T-helper 2 cell (primary cell): ENCODE measurements at regions not wholly inside any gene's neighbourhood (a gene's known extent, or its start where the extent isn't known, plus 50 kb on each side); places are given as distances from the start of the nearest gene placed in this dataset.
"Not testable (repeated sequence)": the region's sequence is repeated elsewhere in the genome, so short reads cannot be mapped to it uniquely, and the experiment has no call there.

Experiments used
- DNase-seq, 5 experiments: peaks; one replicate each; pipeline versions ENCODE4 v3.0.0 to v3.0.0-alpha.2; 2012 to 2022

DNA sequence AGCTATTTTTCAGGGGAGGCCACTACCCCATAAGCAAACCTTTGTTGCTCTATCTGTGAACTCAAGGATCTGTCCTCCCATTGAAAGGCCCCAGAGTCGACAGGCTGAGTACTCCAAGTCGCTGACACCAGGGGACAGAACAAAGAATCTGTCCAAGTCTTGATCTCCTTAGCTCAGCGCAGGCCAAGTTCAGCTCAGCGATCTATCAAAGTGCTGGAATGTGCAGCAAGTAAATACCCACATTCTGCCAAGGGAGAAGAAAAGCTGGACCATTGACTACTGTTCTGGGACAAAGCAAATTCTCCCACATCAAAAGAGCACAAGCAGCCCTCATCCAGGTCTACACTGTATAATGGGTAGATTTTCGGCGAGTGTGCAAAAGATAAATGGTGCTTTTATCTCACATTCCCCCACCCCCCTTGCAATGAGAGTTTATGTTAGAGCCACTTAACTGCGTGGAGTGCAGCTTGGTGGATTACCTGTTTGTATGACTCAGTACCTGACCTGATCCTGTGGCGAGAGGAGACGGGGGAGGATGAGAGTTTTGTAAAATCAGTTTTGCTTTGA lies 391.7 kb upstream of the SGCG start:
- no peak for DNase-seq

DNA sequence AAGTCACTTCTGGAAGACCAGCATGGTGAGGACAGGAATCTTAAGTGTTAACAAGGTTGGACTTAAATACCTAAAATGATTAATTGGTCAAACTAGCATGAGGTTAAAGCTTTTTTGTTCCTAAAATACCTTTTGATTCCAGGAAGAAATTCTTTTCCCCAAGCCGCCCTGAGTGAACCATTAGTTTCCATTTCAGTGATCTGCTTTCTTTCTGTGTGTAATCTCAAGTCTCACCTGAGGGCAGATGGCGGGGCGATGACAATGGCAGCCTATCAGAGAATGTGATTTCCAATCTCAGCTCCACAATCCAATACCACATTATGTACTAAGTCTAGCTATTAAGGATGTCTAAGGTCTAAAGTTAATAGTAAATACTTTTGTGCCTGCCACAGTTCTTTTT lies 390.9 kb upstream of the SGCG start:
- no peak for DNase-seq

DNA sequence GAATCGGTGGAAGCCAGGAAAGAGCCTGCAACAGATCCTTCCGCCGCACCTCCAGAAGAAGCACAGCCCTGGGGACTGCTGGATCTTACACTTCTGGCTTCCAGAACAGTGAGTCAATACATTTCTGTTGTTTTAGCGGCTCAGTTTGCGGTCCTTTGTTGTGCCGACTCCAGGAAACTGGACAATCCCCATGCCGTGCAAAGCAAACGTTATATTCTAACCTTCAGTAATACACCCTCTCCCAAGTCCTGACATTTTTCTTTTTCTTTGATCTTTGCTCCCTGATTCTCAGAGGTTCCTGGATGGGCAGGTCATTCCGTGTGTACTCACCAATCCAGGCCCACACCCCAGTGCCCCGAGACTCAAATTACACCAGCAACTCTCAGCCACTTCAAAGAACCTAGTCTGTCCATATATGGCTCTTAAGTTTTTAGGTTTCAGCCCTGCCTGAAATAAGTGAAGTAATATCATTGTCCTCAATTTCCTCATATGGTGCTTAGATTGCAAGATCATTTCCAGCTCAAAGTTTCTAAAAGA lies 387.1 kb upstream of the SGCG start:
- no peak for DNase-seq

DNA sequence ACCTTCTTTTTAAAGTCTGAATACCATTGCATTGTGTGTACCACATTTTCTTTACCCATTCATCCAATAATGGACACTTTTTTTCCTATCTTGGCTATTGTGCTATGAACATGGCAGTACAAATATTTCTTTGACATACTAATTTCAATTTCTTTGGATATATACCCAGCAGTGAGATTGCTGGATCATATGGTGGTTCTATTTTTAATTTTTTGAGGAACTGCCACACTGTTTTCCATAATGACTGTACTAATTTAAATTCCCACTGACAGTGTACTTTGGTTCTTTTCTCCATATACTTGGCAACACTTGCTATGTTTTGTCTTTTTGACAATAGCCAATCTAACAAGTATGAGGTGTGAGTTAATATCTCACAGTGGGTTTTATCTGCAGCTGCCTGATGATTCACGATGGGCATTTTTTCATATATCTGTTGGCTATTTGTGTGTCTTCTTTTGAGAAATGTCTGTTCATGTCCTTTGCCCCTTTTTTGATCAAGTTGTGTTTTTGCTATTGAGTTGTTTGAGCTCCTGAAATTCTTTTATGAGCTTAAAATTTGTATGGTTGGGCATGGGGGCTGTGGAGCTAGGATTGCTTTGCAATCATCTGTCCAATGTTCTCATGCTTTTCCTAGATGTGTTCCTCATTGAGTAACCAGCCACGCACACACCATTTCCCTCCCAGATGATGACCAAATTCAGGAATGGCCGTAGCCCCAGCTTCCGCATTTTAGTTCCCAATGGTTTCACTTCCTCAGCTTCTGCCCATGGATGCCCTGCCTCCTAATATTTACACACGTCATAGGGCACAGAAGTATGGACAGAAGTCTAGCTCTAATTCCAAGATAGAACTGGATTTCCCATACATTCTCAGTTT lies 380.0 kb upstream of the SGCG start:
- no peak for DNase-seq

DNA sequence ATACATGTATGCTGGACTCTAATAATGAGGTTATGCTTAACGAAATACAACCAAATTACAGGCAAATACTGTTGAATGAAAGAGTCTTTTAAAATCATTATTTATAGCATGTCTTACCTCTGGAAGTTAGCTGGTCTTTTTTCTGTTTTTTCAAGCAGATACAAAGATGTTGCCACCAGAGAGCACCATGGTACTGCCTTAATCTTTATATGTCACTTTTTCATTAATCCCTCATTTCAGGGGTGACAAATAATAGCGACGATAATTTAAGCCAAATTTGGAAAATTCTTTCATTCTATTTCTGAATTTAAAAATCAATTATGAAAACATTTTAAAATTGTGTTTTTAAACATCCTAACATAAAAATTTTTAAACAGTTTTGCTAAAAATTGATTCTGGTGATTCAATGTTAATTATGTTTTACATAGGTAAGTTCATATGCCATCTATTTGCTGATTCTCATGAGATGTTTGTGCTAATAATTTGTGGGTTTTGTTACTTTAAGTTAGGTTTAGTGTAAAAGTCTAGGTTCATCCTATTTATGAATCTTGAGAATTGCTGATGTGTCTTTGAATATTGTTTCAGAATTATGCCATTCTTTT lies 379.3 kb upstream of the SGCG start:
- DNase-seq: no peak

DNA sequence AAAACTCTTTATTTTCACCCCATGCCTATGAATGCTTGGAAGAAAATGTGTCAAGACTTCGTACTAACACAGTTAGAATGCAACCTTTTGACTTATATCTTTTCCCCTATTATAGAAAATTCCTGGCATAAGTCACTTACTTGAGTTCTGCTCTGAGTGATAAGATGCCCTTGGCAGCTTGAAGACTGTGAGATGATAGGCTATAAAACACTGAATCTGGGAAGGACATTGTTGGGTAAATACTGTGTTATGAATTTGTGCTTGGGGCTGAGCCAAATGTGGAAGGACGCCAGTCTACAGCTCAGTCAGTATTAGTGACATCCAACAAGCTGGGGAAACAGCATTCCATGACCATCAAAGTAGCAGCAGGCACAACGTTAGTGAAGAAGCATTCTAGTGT lies 368.0 kb upstream of the SGCG start:
- no peak for DNase-seq

DNA sequence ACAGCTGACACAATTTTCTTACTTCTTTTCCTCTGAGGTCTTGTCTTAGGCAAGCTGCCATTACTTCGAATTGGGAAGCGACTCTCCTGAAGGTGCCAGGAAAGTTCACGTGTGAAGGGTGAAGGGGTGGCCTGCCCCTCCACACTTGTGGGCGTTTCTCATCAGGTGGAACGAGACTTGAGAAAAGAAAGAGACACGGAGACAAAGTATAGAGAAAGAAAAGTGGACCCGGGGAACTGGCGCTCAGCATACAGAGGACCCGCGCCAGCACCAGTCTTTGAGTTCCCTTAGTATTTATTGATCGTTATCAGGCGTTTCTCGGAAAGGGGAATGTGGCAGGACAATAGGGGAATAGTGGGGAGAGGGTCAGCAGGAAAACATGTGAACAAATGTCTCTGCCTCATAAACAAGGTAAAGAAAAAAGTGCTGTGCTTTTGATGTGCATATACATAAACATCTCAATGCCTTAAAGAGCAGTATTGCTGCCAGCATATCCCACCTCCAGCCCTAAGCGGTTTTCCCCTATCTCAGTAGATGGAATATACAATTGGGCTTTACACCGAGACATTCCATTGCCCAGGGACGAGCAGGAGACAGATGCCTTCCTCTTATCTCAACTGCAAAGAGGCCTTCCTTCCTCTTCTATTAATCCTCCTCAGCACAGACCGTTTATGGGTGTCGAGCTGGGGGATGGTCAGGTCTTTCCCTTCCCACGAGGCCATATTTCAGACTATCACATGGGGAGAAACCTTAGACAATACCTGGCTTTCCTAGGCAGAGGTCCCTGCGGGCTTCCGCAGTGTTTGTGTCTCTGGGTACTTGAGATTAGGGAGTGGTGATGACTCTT lies 367.0 kb upstream of the SGCG start:
- not testable (repeated sequence) for DNase-seq

DNA sequence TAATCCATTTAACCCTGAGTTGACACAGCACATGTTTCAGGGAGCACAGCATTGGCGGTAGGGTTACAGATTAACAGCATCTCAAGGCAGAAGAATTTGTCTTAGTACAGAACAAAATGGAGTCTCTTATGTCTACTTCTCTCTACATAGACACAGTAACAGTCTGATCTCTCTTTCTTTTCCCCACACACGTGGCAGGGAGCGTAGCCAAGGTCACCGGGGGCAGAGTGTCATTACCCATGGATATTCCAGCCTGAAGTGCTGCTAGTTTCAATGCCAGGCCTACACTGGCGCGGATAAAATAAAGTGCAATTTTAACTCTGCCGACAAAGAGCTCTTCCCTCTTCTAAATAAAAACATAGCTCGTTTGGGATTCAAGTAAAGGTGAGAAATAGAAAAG lies 366.3 kb upstream of the SGCG start:
- not testable (repeated sequence) for DNase-seq

DNA sequence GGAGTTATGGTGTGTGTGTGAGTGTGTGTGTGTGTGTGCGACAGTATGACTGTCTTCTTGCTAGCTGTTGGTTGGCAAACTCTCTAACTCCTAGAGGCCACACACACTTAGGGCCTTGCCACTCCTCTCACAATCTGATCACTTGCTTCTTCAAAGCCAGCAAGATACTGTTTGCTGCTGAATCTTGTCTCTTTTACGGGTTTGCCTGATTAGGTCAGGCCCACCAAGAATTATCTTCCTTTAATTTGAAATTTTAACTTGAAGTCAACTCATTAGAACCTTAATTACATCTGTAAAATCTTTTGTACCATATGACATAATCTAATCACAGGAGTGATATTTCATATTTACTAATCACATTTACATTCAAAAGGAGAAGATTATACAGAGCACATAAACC lies 359.2 kb upstream of the SGCG start:
- DNase-seq: no peak

DNA sequence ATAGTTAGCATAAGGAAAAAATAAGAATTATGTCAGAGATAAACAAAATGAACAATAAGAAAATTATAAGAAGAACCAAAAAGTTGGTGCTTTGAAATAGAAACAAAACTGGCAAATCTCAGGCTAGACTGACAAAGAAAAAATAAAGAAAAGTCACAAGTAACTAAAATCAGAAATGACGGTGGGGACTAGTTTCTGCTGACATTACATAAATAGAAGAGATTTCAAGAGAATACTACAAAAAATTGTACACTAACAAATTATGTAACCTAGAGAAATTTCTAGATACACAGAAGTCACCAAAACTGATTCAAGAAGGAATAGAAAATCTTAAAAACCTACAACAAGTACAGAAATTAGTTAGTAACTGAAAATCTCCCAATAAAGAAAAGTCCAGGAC lies 355.6 kb upstream of the SGCG start:
- DNase-seq: no peak

DNA sequence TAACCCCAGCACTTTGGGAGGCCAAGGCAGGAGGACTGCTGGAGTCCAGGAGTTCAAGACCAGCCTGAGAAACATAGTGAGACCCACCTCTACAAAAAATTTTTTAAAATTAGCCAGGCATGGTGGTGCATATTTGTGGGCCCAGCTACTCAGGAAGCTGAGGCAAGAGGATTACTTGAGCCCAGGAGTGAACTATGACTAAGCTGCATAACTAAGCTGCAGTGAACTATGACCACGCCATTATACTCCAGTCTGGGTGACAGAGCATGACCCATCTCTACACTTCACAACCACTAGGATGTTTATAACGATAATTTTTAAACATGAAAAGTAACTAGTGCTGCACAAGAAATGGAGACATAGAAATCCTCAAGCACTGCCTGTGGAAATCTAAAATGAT lies 352.7 kb upstream of the SGCG start:
- DNase-seq: no peak

DNA sequence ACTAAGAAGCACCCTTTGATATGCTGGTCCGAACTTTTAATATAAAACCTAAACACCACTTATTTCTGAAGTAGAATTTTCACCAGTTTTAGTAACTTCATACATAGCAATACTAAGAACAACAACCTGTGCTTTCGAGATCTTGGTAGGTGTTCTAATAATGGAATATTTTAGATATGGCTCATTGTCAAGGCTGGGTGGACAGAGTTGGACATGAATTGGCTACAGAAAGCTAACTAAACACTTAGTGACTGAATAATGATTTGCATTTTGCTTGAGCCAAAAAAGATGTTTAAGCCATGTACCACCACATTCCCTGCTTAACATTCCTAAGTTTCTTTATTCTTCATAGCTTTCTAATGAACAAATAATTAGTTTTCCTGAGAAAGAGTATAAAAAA lies 344.3 kb upstream of the SGCG start:
- no peak for DNase-seq

DNA sequence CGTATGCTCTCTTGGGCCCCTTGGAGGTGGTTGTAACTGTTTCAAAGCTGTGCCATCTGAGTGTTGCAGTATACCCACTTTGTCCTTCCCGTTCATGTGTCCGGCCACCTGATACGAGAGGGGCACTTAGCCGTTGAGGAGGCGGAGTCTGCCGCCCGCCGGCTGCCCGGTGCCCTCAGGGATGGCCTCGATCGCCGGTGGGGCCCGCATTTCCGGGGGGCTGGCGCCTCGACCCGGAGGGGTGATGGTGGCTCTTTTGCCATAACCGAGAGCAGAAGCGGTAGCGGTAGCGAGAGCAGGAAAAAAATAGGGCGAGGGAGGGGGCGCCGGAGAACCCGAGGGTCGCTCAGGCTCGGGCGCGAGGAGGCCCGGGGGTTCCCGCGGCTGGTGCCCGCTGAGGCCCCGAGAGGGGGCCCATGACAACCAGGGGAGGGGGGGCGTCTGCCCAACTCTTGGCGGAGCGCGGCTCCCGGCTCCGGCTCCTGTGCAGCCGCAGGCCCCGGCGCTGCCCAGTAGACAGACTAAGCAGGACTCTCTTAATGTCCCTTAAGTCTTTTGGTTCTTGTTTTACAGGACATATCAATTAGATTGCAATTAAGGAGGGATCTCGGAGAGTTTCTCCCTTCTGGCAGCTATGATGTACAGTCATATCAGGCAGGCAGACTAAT lies 342.7 kb upstream of the SGCG start:
- no peak for DNase-seq

DNA sequence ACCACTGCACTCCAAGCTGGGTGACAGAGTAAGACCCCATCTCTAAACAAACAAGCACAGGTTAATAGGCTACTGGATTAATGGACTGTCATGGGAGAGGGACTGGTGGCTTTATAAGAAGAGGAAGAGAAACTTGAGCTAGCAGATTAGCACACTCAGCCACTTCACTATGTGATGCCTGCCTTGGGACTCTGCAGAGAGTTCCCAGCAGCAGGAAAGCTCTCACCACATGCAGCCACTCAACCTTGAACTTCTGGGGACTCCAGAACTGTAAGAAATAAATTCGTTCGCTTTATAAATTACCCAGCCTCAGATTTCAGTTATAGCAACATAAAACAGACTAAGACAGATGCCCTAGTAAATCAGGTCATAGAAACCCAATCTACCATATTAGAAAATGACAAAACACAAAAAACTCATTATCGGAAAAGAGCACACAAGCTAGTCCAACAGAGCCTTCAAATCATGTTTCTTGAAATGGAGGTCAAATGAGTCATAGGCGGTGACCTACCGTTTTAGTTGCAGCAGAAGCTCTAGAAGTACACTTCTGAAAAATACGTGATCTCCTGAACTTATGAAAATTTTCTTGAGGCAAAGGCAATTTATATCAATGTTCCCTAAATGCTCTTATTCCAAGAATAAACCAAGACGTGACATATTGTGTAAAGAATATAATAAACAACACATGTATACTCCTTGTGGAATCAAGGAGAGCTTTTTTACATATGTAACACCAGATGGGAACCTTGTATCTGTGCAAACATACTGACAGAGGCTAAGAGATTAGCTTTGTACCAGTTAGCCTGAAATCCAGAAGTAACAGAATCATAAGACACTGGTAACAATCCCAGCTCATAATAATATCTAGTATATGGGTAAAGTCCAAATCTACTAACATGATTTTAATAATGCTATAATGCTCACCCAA lies 340.9 kb upstream of the SGCG start:
- DNase-seq: no peak

DNA sequence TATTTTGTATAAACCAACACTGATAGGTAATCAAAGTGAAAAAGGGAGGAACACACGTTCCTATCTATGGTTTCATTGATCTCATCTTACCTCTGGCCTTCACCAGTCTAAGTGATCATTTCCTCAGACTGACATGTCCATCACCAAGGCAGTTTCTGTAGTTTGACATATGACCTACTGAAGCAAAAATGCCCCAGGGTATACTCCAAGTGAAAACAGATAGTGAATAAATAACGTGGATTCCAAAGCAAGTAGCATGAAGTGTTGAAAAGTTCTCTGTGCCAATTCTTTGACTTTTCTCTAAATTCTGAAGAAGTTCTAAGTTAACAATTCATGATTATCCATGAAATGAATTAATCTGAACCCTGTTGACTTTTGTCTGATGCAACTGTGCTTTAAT lies 334.2 kb upstream of the SGCG start:
- no peak for DNase-seq

DNA sequence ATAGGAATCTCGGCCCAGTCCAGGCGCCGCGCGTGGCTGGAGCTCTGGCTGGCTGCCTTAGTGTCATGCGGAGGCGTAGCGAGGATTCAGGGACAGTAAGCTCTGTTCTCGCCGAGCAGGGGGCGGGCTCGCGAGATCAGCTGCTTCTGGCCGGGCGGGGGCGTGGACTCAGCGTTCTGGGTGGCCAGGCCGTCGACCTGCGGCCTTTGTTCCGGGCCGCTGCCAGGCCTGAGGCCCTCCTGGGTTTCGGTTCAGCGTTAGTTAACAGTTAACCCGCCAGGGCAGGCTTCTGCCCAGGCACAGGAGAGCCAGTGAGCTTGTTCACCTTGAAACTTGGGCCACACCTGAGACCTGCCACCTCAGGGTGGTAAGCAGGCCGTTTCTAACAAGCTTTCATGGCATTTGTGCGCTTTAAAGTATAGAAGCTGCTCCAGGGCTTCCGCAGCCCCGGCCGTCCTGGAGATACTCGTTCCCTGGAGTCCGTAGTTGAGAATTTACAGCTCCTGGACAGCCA lies 332.2 kb upstream of the SGCG start:
- no peak for DNase-seq

DNA sequence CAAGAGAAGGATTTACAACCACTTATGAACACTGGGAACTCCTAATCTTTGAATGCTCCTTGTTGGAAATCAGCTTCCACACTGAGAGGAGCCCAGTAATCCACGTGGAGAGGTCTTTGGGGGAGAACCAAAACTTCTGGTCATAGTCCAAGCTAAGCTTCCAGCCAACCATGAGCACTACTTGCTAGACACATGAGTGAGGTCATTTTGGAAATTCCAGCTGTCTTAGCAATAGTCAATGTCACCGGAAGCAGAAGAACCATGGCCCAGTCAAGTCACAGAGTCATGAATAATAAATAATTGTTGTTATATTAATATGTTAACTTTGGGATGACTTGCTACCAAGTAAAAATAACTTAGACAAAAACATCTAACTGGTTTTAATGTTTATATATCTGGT lies 324.9 kb upstream of the SGCG start:
- no peak for DNase-seq

DNA sequence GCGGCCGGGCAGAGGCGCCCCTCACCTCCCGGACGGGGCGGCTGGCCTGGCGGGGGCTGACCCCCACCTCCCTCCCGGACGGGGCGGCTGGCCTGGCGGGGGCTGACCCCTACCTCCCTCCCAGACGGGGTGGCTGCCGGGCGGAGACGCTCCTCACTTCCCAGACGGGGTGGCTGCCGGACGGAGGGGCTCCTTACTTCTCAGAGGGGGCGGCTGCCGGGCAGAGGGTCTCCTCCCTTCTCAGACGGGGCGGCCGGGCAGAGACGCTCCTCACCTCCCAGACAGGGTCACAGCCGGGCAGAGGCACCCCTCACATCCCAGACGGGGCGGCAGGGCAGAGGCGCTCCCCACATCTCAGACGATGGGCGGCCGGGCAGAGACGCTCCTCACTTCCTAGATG lies 321.8 kb upstream of the SGCG start:
- not testable (repeated sequence) for DNase-seq

DNA sequence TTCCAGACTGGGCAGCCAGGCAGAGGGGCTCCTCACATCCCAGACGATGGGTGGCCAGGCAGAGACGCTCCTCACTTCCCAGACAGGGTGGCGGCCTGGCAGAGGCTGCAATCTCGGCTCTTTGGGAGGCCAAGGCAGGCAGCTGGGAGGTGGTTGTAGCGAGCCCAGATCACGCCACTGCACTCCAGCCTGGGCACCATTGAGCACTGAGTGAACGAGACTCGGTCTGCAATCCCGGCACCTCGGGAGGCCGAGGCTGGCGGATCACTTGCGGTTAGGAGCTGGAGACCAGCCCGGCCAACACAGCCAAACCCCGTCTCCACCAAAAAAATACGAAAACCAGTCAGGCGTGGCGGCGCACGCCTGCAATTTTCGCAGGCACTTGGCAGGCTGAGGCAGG lies 321.4 kb upstream of the SGCG start:
- not testable (repeated sequence) for DNase-seq

DNA sequence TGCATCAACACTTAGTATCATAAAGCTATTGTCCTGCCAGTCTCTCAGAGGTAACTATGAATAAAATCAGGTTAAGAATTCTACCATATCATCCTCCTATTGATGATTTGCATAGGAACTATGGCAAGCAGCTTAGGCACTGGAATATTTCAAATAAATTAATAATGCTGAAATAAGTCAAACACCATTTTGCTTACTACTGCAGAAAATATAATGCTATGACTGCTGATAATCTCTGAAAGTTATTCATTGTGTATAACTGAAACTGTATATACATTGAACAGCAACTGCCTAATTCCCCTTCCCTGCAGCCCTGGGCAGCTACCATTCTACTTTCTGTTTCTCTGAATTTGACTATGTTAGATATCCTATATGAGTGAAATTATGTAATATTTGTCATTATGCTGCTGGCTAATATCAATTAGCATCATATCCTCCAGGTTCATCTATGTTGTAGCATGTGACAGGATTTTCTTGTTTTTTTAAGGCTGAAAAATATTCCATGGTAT lies 318.8 kb upstream of the SGCG start:
- no peak for DNase-seq

DNA sequence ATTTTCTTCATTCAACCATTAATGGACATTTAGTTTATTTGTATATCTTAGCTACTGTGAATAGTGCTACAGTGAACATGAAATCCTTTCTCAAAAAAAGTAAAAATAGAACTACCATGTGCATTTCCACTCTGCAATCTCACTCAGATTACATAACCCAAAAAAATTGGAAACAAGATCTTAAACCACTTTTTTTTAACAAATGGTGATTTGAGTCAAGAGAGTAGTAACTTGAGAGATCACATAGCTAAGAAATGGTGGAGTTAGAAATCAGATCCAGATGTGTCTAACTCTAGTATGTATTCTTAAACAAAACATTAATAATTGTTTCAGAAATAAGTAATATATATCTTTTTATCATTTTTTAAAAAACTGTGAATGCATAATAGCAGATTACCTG lies 318.3 kb upstream of the SGCG start:
- DNase-seq: no peak
